GM10266 (cell line): ENCODE measurements at regions not wholly inside any gene's neighbourhood (a gene's known extent, or its start where the extent isn't known, plus 50 kb on each side); places are given as distances from the start of the nearest gene placed in this dataset.
"Not testable (repeated sequence)": the region's sequence is repeated elsewhere in the genome, so short reads cannot be mapped to it uniquely, and the experiment has no call there.

Experiments used
- DNase-seq: peaks from one replicate; pipeline ENCODE4 v3.0.0; 2012; ENCODE audit errors: extremely low spot score
- CTCF ChIP-seq: IDR thresholded peaks from 2 replicates; pipeline ENCODE4 v1.5.1; 2012; ENCODE audit warnings: mild to moderate bottlenecking, low read depth; ENCODE audit not compliant: control insufficient read depth, insufficient read depth; ENCODE audit errors: missing control alignments

GRCh38 chr3:147712357-147712756 is 303.2 kb downstream of the ZIC1 start:
- no peak for TF ChIP-seq CTCF
- DNase-seq, result no peak

GRCh38 chr3:147712758-147713157 is 303.6 kb downstream of the ZIC1 start:
- not testable (repeated sequence) for DNase-seq

- DNase-seq, result no peak
- TF ChIP-seq CTCF, result no peak
These were observed 304.3 kb downstream of the ZIC1 start for GRCh38 chr3:147713234-147714133.

GRCh38 chr3:147729641-147730040 is 320.5 kb downstream of the ZIC1 start:
- DNase-seq, result no peak
- TF ChIP-seq CTCF, result no peak

GRCh38 chr3:147730284-147730683 is 321.1 kb downstream of the ZIC1 start:
- no peak for DNase-seq
- no peak for TF ChIP-seq CTCF

- DNase-seq, result no peak
- TF ChIP-seq CTCF, result no peak
These were observed 324.1 kb downstream of the ZIC1 start for GRCh38 chr3:147733217-147733616.

- no peak for DNase-seq
- no peak for TF ChIP-seq CTCF
These were observed 326.5 kb downstream of the ZIC1 start for GRCh38 chr3:147735616-147736015.
